ENCODE measurements at regions not wholly inside any gene's neighbourhood (a gene's known extent, or its start where the extent isn't known, plus 50 kb on each side); places are given as distances from the start of the nearest gene placed in this dataset.

GRCh38 chr7:52317921-52318320 is 717.5 kb upstream of the POM121L12 start:
- no peak for TF ChIP-seq CTCF (IDR thresholded peaks at IDR 0.05)
- TF ChIP-seq POLR2AphosphoS5 (IDR thresholded peaks at IDR 0.05): no peak
- TF ChIP-seq POLR2A (IDR thresholded peaks at IDR 0.05): no peak

Data from breast epithelium (tissue), 3 donors.